ENCODE measurements at regions not wholly inside any gene's neighbourhood (a gene's known extent, or its start where the extent isn't known, plus 50 kb on each side); places are given as distances from the start of the nearest gene placed in this dataset.

- H3K9ac ChIP-seq (ENCODE audit: low read length): no peak overlapping the region
- no peak for TF ChIP-seq EZH2 (IDR thresholded peaks at IDR 0.05; ENCODE audit: borderline replicate concordance, insufficient read depth, low read depth, low read length, poor library complexity, severe bottlenecking)
- no peak for TF ChIP-seq CTCF (IDR thresholded peaks at IDR 0.05)
- ATAC-seq (ENCODE audit: low read depth) (no peak), DNase-seq (no peak)
- no peaks in the 10 kb centered on the region for H3K27me3 Mint-ChIP-seq
- H3K9me3 Mint-ChIP-seq (ENCODE audit: insufficient read depth): no peaks in the 10 kb centered on the region
- no peak overlapping the region for H3K4me3 Mint-ChIP-seq
- CTCF ChIA-PET: no interaction called here
- H3K27ac Mint-ChIP-seq: no peak overlapping the region
- H3K27ac ChIP-seq (ENCODE audit: low read length in 2 of 2): no peak overlapping the region
- intact Hi-C loops (cut with micrococcal nuclease): no loop called here
- POLR2A ChIA-PET: no interaction called here
- H3K36me3 ChIP-seq (replicated peaks in 1 of 2; ENCODE audit: control extremely low read depth in 1 of 2, control insufficient read depth in 1 of 2, extremely low read depth in 1 of 2, insufficient read depth in 2 of 2, low read length in 1 of 2): no peaks in the 10 kb centered on the region
- H3K4me1 ChIP-seq (ENCODE audit: control insufficient read depth in 2 of 2, insufficient read depth in 2 of 2, low read length in 2 of 2): no peaks in the 10 kb centered on the region
- 29% methylated on average over 1 of the region's 1 CpG for WGBS (ENCODE audit: insufficient coverage)
- H3K9me3 ChIP-seq (ENCODE audit: control extremely low read depth in 1 of 3, control insufficient read depth in 2 of 3, insufficient read depth in 1 of 3, low read length in 2 of 3): no peaks in the 10 kb centered on the region
- H3K27me3 ChIP-seq (replicated peaks in 1 of 4; ENCODE audit: control extremely low read depth in 1 of 4, control insufficient read depth in 3 of 4, insufficient read depth in 4 of 4, low read length in 3 of 4): no peaks in the 10 kb centered on the region
- no peaks in the 10 kb centered on the region for H3K79me2 ChIP-seq (ENCODE audit: control insufficient read depth, insufficient read depth, low read length)
- no peak overlapping the region for H3K4me3 ChIP-seq (ENCODE audit: control extremely low read depth in 1 of 5, extremely low read depth in 1 of 5, insufficient read depth in 1 of 5, low read depth in 2 of 5, low read length in 4 of 5)
- H3K4me2 ChIP-seq (replicated peaks; ENCODE audit: low read depth, low read length, poor library complexity, severe bottlenecking): no peak overlapping the region
- H4K20me1 ChIP-seq (ENCODE audit: control insufficient read depth, insufficient read depth, low read length, poor library complexity, severe bottlenecking): no peaks in the 10 kb centered on the region
- no peak overlapping the region for H2AFZ ChIP-seq (ENCODE audit: insufficient read depth, low read depth, low read length, poor library complexity, severe bottlenecking)
- no peaks in the 10 kb centered on the region for H3K4me1 Mint-ChIP-seq
Observed at GRCh38 chr2:126506786-126507185, 149.2 kb upstream of the GYPC start.

GRCh38 chr2:126507425-126507911 is 148.5 kb upstream of the GYPC start:
- Histone ChIP-seq H3K4me2 (replicated peaks; ENCODE audit: low read depth, low read length, poor library complexity, severe bottlenecking) (no peak overlapping the region), H3K27ac (ENCODE audit: low read length in 2 of 2) (no peak overlapping the region), H4K20me1 (ENCODE audit: control insufficient read depth, insufficient read depth, low read length, poor library complexity, severe bottlenecking) (no peaks in the 10 kb centered on the region), H3K9me3 (ENCODE audit: control extremely low read depth in 1 of 3, control insufficient read depth in 2 of 3, insufficient read depth in 1 of 3, low read length in 2 of 3) (no peaks in the 10 kb centered on the region), H2AFZ (ENCODE audit: insufficient read depth, low read depth, low read length, poor library complexity, severe bottlenecking) (no peak overlapping the region), H3K9ac (ENCODE audit: low read length) (no peak overlapping the region), H3K4me3 (ENCODE audit: control extremely low read depth in 1 of 5, extremely low read depth in 1 of 5, insufficient read depth in 1 of 5, low read depth in 2 of 5, low read length in 4 of 5) (no peak overlapping the region), H3K27me3 (replicated peaks in 1 of 4; ENCODE audit: control extremely low read depth in 1 of 4, control insufficient read depth in 3 of 4, insufficient read depth in 4 of 4, low read length in 3 of 4) (no peaks in the 10 kb centered on the region), H3K79me2 (ENCODE audit: control insufficient read depth, insufficient read depth, low read length) (no peaks in the 10 kb centered on the region), H3K4me1 (ENCODE audit: control insufficient read depth in 2 of 2, insufficient read depth in 2 of 2, low read length in 2 of 2) (no peaks in the 10 kb centered on the region), H3K36me3 (replicated peaks in 1 of 2; ENCODE audit: control extremely low read depth in 1 of 2, control insufficient read depth in 1 of 2, extremely low read depth in 1 of 2, insufficient read depth in 2 of 2, low read length in 1 of 2) (no peaks in the 10 kb centered on the region)
- intact Hi-C loops (cut with micrococcal nuclease): no loop called here
- H3K4me3 Mint-ChIP-seq: no peak overlapping the region
- no peaks in the 10 kb centered on the region for H3K4me1 Mint-ChIP-seq
- POLR2A ChIA-PET: no interaction called here
- DNase-seq (no peak), ATAC-seq (ENCODE audit: low read depth) (no peak)
- no peaks in the 10 kb centered on the region for H3K27me3 Mint-ChIP-seq
- CTCF ChIA-PET: no interaction called here
- H3K9me3 Mint-ChIP-seq (ENCODE audit: insufficient read depth): no peaks in the 10 kb centered on the region
- H3K27ac Mint-ChIP-seq: no peak overlapping the region
- WGBS (ENCODE audit: insufficient coverage): 82% methylated on average over 4 of the region's 5 CpGs
- TF ChIP-seq EZH2 (IDR thresholded peaks at IDR 0.05; ENCODE audit: borderline replicate concordance, insufficient read depth, low read depth, low read length, poor library complexity, severe bottlenecking): no peak
- no peak for TF ChIP-seq CTCF (IDR thresholded peaks at IDR 0.05)
